PC-9 (cell line): ENCODE measurements at regions not wholly inside any gene's neighbourhood (a gene's known extent, or its start where the extent isn't known, plus 50 kb on each side); places are given as distances from the start of the nearest gene placed in this dataset.

Source experiments
- CTCF ChIP-seq: fragments of 200-600 bp; sonication (generic); conservative IDR thresholded peaks from 2 replicates; pipeline ENCODE4 v1.6.1; 2017; ENCODE audit warnings: mixed run types, antibody characterized with exemption, mild to moderate bottlenecking, moderate library complexity
- EZH2 ChIP-seq: fragments of 200-600 bp; sonication (generic); IDR thresholded peaks from 2 replicates; pipeline ENCODE4 v1.8.0; 2017; ENCODE audit warnings: antibody characterized with exemption, low read depth

- TF ChIP-seq EZH2 (no peak), CTCF (no peak)
These were observed 390.4 kb upstream of the IZUMO3 start for GRCh38 chr9:24936117-24936516.
